Hepatocyte (in vitro differentiated cells): ENCODE measurements at regions not wholly inside any gene's neighbourhood (a gene's known extent, or its start where the extent isn't known, plus 50 kb on each side); places are given as distances from the start of the nearest gene placed in this dataset.

ENCODE experiments used
- DNase-seq: peaks from one replicate; pipeline ENCODE4 v3.0.0-alpha.2; 2016; ENCODE audit warnings: low spot score
- H2AFZ ChIP-seq: fragments of 200-600 bp; sonication (generic); 2 replicates; pipeline ENCODE4 v1.6.0; 2016; ENCODE audit warnings: antibody characterized with exemption, mild to moderate bottlenecking
- H3K27ac ChIP-seq: fragments of 200-600 bp; sonication (generic); 2 replicates; pipeline ENCODE4 v1.5.1; 2016; ENCODE audit warnings: mild to moderate bottlenecking
- H3K27me3 ChIP-seq: fragments of 200-600 bp; sonication (generic); 2 replicates; pipeline ENCODE4 v1.6.1; 2016
- H3K36me3 ChIP-seq: fragments of 200-600 bp; sonication (generic); replicated peaks from 2 replicates; pipeline ENCODE4 v1.5.1; 2016; ENCODE audit warnings: low read depth; ENCODE audit not compliant: insufficient read depth
- H3K4me1 ChIP-seq: fragments of 200-600 bp; sonication (generic); 2 replicates; pipeline ENCODE4 v1.5.1; 2016; ENCODE audit warnings: mild to moderate bottlenecking, moderate library complexity; ENCODE audit not compliant: insufficient read depth
- H3K4me2 ChIP-seq: fragments of 200-600 bp; sonication (generic); 2 replicates; pipeline ENCODE4 v1.6.0; 2016
- H3K4me3 ChIP-seq: fragments of 200-600 bp; sonication (generic); 2 replicates; pipeline ENCODE4 v1.5.1; 2016; ENCODE audit warnings: mild to moderate bottlenecking
- H3K79me2 ChIP-seq: fragments of 200-600 bp; sonication (generic); 2 replicates; pipeline ENCODE4 v1.6.0; 2017; ENCODE audit warnings: mild to moderate bottlenecking
- H3K9me2 ChIP-seq: fragments of 200-600 bp; sonication (generic); replicated peaks from 2 replicates; pipeline ENCODE4 v1.6.0; 2017; ENCODE audit warnings: mild to moderate bottlenecking; ENCODE audit not compliant: insufficient read depth
- H3K9me3 ChIP-seq: fragments of 200-600 bp; sonication (generic); 2 replicates; pipeline ENCODE4 v1.5.1; 2016; ENCODE audit warnings: low read depth, mild to moderate bottlenecking
- H4K20me1 ChIP-seq: fragments of 200-600 bp; sonication (generic); 2 replicates; pipeline ENCODE4 v1.6.0; 2016; ENCODE audit warnings: mild to moderate bottlenecking; ENCODE audit not compliant: insufficient read depth, poor library complexity, severe bottlenecking
- CTCF ChIP-seq: fragments of 200-600 bp; sonication (generic); IDR thresholded peaks from 2 replicates; pipeline ENCODE4 v1.5.1; 2016; ENCODE audit warnings: antibody characterized with exemption, mild to moderate bottlenecking; ENCODE audit not compliant: poor library complexity
- EZH2 ChIP-seq: fragments of 200-600 bp; sonication (generic); IDR thresholded peaks from 2 replicates; pipeline ENCODE4 v1.6.1; 2016; ENCODE audit warnings: antibody characterized with exemption, mild to moderate bottlenecking, borderline replicate concordance
- EZH2phosphoT487 ChIP-seq: fragments of 200-600 bp; sonication (generic); IDR thresholded peaks from one replicate; pipeline ENCODE4 v1.6.1; 2018; ENCODE audit warnings: antibody characterized with exemption, mild to moderate bottlenecking, low read depth, moderate library complexity; ENCODE audit not compliant: unreplicated experiment, severe bottlenecking
- WGBS: methylation state at CpG from one replicate; pipeline ENCODE4 v1.1.6; 2016; ENCODE audit warnings: low lambda C conversion rate; ENCODE audit errors: missing lambda C conversion rate; 5-methylcytosine and 5-hydroxymethylcytosine counted together

- WGBS: 53% methylated on average over 3 of the region's 3 CpGs
- Histone ChIP-seq H4K20me1 (no peaks in the 10 kb centered on the region), H3K79me2 (no peaks in the 10 kb centered on the region), H2AFZ (peak overlapping the region; percentile 12), H3K9me2 (no peaks in the 10 kb centered on the region), H3K27ac (no peak overlapping the region), H3K4me2 (no peak overlapping the region), H3K36me3 (no peaks in the 10 kb centered on the region), H3K9me3 (no peaks in the 10 kb centered on the region), H3K4me1 (no peaks in the 10 kb centered on the region), H3K4me3 (no peak overlapping the region), H3K27me3 (no peaks in the 10 kb centered on the region)
- DNase-seq: no peak
- TF ChIP-seq CTCF: no peak
- no peak for TF ChIP-seq EZH2
- TF ChIP-seq EZH2phosphoT487: no peak
These were observed 1023.1 kb downstream of the ADGRL2 start for GRCh38 chr1:82823876-82824275.

- Histone ChIP-seq H3K27ac (no peak overlapping the region), H3K27me3 (no peaks in the 10 kb centered on the region), H3K79me2 (no peaks in the 10 kb centered on the region), H2AFZ (no peak overlapping the region), H3K4me3 (no peak overlapping the region), H3K9me2 (no peaks in the 10 kb centered on the region), H3K36me3 (no peaks in the 10 kb centered on the region), H3K4me2 (no peak overlapping the region), H3K4me1 (no peaks in the 10 kb centered on the region), H4K20me1 (no peaks in the 10 kb centered on the region), H3K9me3 (no peaks in the 10 kb centered on the region)
- TF ChIP-seq EZH2: no peak
- no peak for TF ChIP-seq CTCF
- TF ChIP-seq EZH2phosphoT487: no peak
- no peak for DNase-seq
- 53% methylated on average over 3 of the region's 3 CpGs for WGBS
These were observed 1020.1 kb downstream of the ADGRL2 start for GRCh38 chr1:82820816-82821215.

- H4K20me1 ChIP-seq: no peaks in the 10 kb centered on the region
- no peak for DNase-seq
- H3K36me3 ChIP-seq: no peaks in the 10 kb centered on the region
- TF ChIP-seq EZH2 (no peak), CTCF (no peak), EZH2phosphoT487 (no peak)
- no peaks in the 10 kb centered on the region for H3K9me3 ChIP-seq
- no peaks in the 10 kb centered on the region for H3K9me2 ChIP-seq
- no peak overlapping the region for H2AFZ ChIP-seq
- no peaks in the 10 kb centered on the region for H3K4me1 ChIP-seq
- H3K4me3 ChIP-seq: no peak overlapping the region
- 75% methylated on average over 1 of the region's 1 CpG for WGBS
- H3K27ac ChIP-seq: no peak overlapping the region
- H3K4me2 ChIP-seq: no peak overlapping the region
- H3K27me3 ChIP-seq: no peaks in the 10 kb centered on the region
- H3K79me2 ChIP-seq: no peaks in the 10 kb centered on the region
These were observed 1018.5 kb downstream of the ADGRL2 start for GRCh38 chr1:82819234-82819633.

- no peak for DNase-seq
- H3K4me3 ChIP-seq: no peak overlapping the region
- H3K27ac ChIP-seq: no peak overlapping the region
- H3K36me3 ChIP-seq: no peaks in the 10 kb centered on the region
- no peaks in the 10 kb centered on the region for H3K27me3 ChIP-seq
- H3K9me3 ChIP-seq: no peaks in the 10 kb centered on the region
- TF ChIP-seq EZH2 (no peak), CTCF (no peak)
- H3K79me2 ChIP-seq: no peaks in the 10 kb centered on the region
- no peaks in the 10 kb centered on the region for H3K4me1 ChIP-seq
- no peak overlapping the region for H2AFZ ChIP-seq
- H3K9me2 ChIP-seq: no peaks in the 10 kb centered on the region
- WGBS: 95% methylated on average over 1 of the region's 1 CpG
- no peak overlapping the region for H3K4me2 ChIP-seq
- H4K20me1 ChIP-seq: no peaks in the 10 kb centered on the region
These were observed 1017.9 kb downstream of the ADGRL2 start for GRCh38 chr1:82818586-82818985.
